NCI-H748 (cell line): ENCODE measurements at regions not wholly inside any gene's neighbourhood (a gene's known extent, or its start where the extent isn't known, plus 50 kb on each side); places are given as distances from the start of the nearest gene placed in this dataset.
A peak's percentile ranks its signal among the peaks of the same experiment; 100 is the strongest.

Experiments used
- DNase-seq: peaks from one replicate; lab custom pipeline; 2025; ENCODE audit not compliant: unreplicated experiment; lab: John Stamatoyannopoulos, UW

GRCh38 chr1:5254131-5254725 is 599.8 kb downstream of the AJAP1 start:
- no peak for DNase-seq

GRCh38 chr1:5253036-5253435 is 598.6 kb downstream of the AJAP1 start:
- DNase-seq, result no peak

- DNase-seq, result no peak
Measured at GRCh38 chr1:5250336-5250735, 595.9 kb downstream of the AJAP1 start.

- DNase-seq, result no peak
Measured at GRCh38 chr1:5245348-5245747, 590.9 kb downstream of the AJAP1 start.

DNA sequence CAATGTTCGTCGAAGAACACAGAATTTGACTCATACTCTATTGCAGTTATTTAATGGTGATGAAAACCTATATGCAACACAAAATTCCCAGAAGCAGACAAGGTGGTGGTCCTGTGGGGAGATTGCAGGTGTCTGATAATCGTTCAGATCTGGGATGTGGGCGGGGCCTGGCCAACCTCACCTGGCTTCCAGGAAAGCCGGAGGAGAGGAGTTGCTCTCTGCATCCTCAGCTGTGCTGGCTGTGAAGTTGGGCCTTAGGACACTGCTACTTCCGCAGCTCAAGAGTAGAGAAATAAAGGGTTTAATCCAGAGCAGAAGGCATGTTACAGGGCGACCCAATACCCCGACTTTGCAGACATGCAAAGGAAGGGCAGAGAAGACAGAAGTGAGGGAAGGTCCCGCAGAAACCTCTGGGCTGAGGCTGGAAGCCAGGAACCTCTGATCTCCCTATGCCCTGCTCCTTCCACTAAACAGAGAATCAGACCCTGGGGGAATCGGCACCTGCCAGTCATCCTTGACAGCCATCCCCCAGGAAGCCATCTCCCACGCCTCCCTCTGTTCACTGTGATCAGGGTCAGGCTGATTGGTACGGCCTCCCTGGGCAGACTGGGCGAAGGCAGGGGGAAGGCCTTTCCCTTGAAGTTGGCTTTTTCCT is 590.3 kb downstream of the AJAP1 start:
- DNase-seq, result no peak

DNA sequence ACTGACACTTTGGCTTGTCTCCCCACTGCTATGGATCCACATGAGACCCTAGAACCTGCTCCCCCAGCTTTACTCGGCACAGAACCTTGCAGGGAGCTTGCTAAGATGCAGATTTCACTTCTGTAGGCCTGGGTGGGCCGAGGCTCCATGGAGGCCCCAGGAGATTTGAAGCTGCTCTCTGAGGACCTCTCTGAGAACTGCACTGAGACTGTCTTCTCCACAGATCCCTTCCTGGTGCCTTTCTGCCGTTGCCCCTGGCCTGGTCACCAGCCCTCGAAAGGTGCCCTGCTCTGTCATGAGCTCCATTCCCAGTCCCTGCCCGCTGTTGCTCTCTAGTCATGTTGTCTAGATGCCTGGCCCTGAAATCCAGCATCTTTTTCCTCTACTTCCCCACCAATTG is 588.4 kb downstream of the AJAP1 start:
- no peak for DNase-seq

DNA sequence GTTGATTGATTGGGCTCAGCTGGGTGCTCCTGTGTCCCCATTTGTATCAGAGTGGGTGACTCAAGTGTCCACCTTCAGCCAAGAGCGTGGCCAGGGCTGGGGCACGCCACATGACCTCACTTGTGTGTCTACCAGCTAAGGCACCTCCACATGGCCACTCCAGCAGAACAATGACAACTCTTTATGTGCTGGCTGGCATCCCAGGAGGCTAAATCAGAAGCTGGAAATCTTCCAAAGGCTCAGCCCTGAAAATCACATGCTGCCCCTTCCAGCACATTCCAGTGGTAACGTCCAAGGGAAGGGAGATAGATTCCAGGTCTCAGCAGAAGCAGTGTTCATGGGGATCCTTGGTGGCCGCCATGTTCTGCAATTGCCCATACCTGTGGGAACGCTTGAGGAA is 585.5 kb downstream of the AJAP1 start:
- peak; percentile 2 for DNase-seq

DNA sequence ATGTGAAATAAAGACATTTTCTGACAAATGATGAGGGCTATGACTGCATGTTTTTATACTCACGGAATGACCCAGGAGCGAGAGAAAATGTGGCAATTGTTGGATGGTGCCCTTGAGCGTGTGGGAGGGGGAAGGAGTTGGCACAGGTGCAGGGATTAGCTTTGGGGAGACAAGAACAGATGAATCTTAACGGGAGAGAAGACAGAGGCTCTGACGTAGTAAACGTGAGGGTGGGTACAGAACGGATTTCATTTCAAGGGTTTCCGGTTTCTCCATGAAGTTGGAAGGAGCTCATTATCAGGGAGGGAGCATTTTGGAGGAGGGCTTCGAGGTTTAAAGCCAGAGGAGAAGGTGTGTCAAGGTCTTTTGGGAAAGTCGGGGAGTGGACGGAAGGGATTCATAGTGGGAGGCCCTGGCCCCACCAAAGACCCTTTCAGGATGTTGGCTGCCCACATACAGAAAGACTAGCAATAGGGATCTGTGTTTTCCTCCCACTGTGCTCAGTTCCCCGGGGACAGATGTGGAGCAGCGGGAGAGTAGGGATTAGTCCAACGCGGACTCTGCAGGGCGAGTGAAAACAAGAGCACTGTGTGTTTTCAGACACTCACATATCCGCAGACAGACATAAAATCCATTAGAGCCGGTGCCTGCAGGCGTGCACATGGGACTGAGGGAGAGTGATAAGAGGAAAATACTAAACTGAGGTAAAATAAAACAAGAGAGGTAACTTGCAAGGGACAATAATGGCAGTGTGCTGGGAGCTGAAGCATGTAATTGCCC is 584.1 kb downstream of the AJAP1 start:
- no peak for DNase-seq

GRCh38 chr1:5235355-5235899 is 581.0 kb downstream of the AJAP1 start:
- DNase-seq, result no peak

DNA sequence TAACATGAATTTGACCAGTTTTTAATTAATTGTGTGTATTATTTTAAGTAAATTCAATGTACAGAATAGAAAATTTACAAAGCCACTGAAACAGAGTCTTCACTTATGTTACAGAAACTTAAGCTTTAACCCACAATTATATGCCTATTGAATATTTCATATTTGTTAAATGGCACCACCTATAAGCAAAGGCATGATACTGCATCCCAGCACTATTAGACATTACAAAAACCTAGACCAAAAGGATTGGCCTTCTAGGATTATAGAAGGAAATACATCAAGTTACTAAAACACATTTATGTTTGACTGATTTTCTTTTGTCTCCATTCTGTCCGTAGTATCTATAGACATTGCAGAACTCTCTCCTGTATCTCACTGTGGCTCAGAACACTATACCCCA is 578.1 kb downstream of the AJAP1 start:
- no peak for DNase-seq

DNA sequence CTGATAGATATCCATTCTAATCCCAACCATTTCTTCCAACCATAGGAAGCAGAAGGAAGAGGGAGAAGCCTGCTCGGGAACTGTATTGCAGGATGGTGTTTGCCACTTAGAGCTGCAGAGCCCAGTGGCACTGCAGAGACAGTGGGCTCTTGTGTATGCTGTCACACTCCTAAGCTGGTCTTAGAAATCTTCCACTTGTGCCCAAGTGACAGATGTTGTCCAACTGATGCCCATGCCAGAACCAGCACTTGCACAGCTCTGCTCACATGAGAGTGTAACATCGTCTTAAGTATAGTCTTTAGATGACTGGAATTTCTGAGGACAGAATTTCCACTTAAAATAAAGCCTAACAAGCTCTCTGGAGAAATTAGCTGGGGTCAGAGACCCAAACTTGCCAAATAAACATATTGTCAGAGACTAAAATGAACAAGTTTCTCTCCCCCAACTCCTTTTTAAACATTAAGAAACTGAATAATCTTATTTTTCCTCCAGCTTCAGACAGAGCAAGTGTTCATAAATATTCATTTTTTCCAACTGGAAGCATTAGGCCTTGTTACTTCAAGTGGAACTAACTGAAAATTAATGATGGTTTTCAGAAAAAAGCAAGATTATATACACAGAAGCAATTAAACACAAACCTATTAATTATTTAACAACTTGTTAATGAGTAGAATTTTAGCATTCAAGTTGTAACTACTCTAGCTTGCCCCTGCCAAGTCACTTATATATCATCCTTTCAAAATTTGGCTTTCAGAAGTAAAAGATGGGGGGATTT is 577.3 kb downstream of the AJAP1 start:
- no peak for DNase-seq

- no peak for DNase-seq
Measured at GRCh38 chr1:5227114-5227513, 572.7 kb downstream of the AJAP1 start.

GRCh38 chr1:5225707-5226704 is 571.6 kb downstream of the AJAP1 start:
- no peak for DNase-seq

- no peak for DNase-seq
Measured at GRCh38 chr1:5223206-5223605, 568.8 kb downstream of the AJAP1 start.

DNA sequence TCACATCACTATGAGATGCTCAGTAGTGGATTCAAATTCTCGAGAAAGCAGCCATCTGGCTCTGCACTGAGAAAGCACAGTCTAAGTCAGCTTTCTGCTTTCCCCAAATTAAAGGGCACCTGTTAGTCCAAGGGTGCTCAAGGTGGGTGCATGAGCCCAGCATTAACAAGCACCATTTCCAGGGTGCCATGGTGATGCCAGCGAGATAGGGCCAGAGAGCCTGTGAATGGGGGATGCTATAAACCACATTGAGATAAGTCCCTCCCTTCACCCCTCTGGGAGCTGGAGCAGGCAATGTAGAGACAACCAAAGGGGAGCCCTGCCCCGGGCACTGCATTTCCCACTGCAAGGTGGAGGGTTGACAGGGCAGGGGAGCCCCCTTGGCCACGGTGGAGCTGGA is 568.2 kb downstream of the AJAP1 start:
- no peak for DNase-seq

DNA sequence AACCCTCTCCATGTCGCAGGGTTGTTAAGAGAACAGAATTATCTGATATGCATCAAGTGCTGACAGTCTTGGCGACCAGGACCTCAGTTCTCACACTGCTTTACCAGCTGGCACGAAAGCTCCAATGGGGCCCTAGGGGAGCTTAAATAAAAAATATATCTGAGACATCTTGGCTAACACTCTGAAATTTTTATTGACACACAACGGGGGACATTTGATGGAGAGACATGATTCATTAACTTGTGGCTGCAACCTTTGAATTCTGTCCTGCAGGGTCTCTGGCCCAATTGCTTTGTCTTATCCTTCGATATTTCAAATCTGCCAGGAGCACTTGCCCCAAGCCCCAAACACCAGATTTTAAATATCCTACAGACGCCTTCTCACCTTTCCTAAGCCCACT is 567.0 kb downstream of the AJAP1 start:
- no peak for DNase-seq

DNA sequence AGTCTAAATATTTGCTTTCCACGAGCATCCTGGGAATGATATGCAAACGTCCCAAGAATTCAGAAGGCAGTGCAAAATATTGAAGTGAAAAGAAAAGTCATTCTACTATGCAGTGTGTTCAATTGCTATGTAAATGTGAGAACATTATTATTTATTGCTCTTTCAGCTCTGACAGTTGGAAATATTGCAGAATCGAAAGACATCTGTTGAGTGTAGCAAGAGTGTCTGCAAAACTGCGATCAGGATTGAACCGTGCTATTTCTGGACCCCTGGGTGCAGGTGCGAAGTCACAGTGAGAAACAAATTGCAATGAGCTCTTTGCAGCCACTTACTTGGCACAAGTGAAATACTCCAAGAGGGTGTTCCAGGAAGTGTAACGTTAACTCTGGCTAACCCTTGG is 566.4 kb downstream of the AJAP1 start:
- DNase-seq, result no peak

DNA sequence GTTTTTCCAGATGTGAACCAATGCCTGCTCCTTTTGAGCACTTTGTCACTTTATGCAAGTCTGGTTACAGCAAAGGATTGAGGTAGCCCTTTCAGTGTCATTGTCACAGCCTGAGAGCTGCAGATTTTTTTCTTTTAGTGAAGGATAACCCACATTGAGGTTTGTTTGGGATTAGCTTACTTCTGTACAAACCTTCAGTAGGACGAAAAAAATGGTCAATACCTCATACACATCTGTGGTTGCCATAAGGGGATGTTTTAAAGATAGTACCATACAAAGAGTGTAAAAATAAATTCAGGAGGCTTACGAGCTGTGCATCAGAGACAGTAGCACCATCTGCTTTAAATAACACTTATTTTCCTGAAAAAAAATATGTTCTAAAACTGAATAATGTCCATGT is 566.0 kb downstream of the AJAP1 start:
- DNase-seq, result no peak

DNA sequence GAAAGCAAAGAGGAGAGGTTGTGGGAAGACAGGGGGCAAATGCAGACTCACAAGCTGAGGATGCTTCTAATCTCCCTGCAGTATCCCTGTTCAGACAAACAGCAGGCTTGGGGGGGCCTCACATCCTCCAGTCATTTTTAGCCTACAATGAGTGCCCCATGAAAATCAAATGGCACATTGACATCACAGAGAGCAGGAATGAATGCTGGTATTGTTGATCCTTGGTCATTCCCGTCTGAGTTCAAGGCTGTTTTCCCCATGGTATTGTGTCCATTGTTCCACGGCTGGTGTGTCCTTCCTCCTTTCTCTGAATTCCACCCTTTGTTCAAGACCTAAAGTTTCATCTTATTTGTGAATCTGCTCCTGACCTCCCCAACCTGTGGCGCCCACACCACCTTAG is 545.6 kb downstream of the AJAP1 start:
- DNase-seq, result no peak

- no peak for DNase-seq
Measured at GRCh38 chr1:5198328-5198727, 543.9 kb downstream of the AJAP1 start.
